HPDE6-E6E7 (cell line): ENCODE measurements at regions not wholly inside any gene's neighbourhood (a gene's known extent, or its start where the extent isn't known, plus 50 kb on each side); places are given as distances from the start of the nearest gene placed in this dataset.

Source experiments
- DNase-seq: peaks from one replicate; pipeline ENCODE4 v3.0.0; 2011; ENCODE audit warnings: missing footprints; ENCODE audit errors: extremely low spot score

GRCh38 chr1:232382671-232383070, 247.3 kb downstream of the SIPA1L2 start:
- DNase-seq: no peak

GRCh38 chr1:232381394-232382100, 248.4 kb downstream of the SIPA1L2 start:
- no peak for DNase-seq

GRCh38 chr1:232380596-232380995, 249.3 kb downstream of the SIPA1L2 start:
- DNase-seq: no peak

DNA sequence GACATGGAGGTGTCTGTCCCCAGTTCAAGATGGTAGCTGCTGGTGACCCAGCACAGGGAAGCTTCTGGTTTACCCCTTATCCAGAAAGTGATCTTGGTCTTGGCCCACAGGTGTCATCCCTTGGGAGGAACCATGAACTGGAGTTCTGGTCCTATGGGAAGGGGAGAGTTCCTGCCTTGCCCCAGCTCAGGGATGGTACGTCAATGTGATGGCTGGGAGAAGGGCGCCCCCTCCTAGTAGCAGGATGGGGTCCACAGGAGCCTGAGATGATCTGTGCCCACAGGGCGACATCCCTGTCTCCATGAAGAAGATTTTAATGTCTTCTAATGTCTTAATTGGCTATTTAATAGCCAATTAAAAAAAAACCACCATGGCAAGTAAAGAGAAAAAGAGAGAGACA, 249.8 kb downstream of the SIPA1L2 start:
- no peak for DNase-seq

DNA sequence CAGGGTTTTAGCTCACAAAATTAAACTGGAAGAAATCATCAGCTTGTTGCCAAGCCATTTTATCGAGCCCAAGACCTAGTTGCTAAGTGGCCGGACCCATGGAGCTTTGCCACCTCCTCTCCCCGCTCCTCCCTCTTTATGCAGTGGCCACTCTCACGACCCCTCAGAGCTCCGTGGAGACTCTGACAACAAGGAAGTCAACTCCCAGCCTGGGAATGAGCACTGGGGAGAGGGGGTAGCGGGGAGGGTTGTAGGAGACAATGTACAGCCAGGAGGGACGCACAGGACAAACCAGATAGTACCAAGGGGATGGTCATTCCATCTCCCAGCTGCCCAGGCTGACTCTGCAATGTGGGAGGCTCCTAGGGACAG, 250.9 kb downstream of the SIPA1L2 start:
- no peak for DNase-seq

DNA sequence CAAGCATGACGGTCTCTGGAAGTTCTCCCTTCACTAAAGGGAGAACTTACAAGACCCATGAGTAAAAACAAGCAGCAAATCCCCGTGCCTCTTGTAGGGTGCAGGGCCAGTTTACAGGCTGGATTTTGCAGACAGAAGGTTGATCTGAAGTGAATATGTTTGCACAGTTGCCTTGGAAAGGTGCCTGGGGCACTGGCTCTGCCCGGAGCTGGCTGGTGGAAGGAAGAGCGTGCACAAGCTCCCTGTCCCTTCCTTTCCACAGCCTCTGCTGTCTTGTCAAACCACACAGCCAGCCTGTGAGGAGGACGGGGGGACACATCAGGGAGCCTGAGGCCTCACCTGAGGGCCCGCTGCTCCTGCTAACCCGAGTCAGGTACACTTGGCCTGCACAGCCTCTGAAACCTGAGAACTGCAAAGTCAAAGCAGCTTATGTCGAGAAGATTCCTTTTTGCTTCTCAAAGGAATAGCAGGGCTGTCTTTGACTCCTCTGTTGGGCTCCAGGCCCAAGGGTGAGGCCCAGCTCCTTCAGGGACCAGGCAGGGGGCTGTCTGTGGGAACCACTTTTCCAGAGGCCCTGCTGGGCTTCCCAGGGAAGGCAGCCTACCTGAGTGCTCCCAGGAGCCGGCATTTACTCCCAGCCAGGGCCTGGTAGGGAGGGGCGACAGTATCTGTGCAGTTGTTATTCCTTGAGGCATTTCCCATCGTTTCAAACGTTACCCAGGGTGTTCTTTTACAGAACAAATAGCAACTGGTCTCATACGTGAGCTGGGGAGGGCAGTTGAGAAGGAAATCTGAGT, 251.5 kb downstream of the SIPA1L2 start:
- DNase-seq: no peak

GRCh38 chr1:232377494-232377770, 252.5 kb downstream of the SIPA1L2 start:
- no peak for DNase-seq

DNA sequence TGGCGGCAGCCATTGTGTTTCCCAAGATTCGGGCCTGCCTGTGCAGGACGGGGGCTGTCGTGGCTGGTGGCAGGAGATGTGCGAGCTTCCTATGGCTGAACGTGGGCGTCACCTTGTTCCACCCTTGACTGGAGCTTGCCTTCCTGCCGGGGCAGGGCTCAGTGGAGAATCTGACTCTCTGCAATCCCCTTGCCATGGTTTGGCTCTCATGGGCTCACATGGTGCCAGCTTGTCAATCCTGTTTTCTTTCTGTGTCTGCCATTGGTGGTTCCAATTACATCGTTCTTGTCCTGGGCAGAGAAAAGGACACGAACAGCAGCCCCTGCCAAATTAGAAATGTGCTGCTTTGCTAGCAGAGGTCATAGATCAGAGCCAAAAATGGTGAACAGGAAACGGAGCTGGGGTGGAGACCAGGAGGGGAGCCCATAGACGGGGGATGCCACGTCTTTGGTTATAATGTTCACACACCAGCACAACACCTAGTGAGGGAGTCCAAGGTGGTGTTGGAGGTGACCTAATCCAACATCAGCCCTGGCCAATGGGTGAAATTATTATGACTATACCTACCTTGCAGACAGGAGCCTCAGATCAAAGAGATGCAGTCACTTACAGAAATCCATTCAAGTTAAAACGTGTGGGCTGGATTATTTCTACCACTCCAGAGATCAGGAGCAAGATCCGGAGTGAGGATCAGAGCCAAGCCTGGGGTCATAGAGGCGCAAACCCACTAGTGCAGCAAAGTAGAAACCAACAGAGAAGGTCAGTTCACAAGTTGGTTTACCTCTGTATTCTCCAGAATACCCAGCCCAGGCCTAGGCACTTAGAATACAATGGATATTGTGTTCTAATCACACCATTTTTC, 253.1 kb downstream of the SIPA1L2 start:
- DNase-seq: no peak

DNA sequence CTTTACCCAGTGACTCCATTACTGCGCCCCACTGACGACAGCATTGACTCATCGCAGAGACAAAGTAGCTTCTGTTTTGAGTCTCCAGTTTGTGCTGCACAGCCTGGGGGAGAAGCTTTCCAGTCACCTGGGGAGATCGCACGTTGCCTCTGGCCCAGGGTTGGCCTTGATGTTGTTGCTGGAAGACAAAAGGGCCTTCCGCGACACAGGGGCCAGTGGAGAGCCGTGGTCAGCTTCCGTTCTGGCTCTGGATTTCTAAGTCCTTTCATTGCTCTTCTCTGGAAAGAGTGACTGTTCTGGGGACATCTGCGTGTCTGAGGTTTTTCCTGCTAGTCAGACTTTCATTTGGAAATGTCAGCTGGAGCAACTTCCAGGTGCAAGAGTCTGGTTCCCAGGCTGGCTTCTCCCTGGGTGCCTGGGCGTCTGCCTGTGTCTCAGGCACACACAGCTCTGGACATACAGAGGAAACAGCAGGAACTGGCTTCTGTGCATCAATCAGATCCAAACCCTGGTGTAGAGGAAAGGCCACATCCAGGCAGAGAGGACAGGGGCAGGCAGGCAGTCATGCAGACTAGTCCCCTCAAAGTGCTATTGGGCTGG, 257.0 kb downstream of the SIPA1L2 start:
- DNase-seq: no peak

DNA sequence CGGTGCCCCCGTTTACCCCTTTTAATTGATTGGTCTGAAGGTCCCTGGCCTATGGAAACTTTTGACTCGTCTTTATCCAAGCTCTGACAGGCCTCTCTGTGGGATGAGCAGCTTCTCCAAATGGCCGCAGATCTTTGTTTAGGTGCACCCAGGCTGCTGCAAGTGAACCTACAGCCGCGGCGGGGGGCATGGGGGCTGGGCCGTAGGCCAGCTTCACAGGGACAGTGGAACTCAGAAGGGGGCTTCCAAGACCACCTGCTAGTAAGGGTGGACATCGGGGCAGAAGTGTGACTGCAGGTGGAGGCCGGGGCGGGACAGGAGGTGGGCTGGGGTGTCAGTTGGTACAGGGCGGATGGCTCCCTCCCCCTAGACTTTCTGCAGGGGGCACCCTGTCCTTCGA, 257.5 kb downstream of the SIPA1L2 start:
- no peak for DNase-seq

DNA sequence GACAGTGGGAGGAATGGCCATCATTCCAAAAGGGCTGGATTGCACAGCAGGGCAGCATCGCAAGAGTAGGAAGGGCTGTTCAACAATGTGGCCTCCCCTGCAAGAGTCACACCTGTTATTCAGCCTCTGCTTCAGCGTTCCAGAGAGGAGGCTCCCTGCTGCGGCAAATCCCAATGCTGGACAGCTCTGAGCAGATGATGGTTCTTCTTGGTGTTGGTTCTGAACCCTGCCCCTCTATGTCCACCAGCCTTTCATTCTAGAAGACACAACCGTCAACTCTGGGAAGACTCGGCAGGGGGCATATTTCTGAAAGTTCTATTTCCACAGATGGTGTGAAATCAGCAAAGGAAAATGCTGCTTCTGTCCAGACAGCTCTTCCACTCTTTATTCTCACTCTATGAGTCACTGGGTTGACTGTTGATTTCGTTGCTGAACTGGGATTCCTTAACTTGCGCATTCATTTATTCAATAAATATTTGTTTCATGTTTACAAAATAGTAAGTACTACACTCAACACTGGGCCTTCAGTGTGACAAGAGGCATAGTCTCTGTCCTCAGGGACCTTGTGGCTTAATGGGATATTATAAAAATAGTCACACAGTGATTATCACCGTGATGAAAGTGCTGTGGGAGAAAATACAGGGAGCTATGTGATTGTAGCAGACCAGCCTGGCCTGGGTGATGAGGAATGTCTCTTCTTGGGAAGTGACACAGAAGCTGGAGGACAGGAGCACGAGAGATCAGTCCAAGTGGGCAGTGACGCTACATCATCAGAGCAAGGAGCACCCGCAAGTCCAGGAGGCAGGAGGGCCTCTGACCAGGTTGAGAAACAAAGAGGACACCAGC, 260.3 kb downstream of the SIPA1L2 start:
- DNase-seq: no peak

DNA sequence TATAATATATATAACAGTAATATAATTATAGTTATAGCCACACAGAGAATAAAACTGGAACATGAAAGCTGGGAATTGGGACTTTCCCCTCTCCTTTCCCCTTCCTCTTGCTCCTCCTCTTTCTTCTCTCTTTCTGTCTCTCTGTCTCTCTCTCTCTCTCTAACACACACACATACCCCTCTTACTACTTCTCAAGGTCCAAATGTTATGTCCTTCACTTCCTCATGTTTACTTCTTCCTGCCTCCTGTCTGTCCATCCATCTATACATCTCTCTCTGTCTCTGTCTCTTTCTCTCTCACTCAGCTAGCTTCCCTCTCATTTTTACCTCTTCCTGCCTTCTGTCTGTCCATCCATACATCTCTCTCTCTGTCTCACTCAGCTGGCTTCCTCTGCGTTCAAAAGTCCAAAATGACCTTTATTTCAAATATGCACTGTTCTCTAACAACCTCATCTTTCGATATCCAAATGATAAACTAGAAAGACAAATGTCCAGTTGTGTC, 261.1 kb downstream of the SIPA1L2 start:
- no peak for DNase-seq

- DNase-seq: no peak
These were observed 262.6 kb downstream of the SIPA1L2 start for GRCh38 chr1:232367293-232367692.

- no peak for DNase-seq
These were observed 265.1 kb downstream of the SIPA1L2 start for GRCh38 chr1:232364654-232365382.

DNA sequence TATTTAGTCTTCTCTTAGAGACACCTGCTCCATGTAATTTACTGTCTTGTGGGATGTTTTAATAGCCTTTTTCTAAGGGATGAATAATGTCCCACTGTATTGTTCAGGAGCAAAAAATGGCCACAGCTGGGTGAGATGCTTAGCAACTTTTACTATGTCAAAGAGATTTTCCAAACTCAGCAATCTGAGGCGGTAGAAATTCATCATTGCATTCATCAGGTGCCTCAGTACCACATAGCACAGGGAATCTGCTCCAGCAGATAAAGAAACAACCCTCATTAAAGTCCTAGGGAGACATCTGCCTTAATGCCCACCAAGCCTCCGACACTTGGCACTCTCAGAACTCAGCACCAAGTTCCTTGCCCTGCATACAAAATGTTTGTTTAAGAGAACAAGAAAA, 266.9 kb downstream of the SIPA1L2 start:
- no peak for DNase-seq

GRCh38 chr1:232357416-232357815, 272.5 kb downstream of the SIPA1L2 start:
- no peak for DNase-seq

DNA sequence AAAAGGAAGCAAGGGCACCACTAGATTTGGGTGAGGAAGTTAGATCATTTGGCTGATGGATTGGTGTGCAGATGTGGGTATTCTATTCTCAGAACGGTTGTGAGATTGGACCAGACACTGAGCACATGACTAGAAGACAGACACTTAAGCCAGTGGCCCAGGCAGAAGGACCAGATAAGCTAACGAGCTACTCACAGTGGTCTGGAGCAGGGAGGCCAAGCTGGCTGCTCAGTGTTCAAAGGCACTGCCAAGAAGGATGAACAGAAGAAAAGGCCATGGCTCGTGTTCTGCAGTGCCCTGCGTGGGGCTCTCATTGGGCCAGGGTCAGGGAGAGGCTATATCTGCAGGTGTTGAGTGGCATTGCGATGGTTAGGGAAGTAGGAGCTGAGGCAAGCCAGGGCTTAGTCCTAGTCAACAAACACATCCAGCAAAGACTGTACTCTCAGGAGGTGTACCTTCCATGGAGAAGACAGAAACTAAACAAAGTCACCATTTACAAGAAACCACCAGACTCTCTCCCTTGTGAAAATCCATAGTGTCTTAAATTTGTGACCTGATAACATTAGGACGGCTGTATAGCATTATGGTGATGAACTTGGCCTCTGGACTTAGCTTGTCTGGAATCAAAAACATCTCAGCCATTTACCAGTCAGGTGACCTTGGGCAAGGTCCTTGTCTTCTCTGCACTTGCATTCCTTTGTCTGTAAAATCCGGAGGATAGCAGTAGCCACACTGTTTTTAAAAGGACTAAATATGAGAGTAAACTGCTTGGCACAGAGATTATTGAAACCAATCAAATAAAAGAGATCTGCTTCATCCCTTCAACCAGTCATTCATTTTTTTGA, 274.5 kb downstream of the SIPA1L2 start:
- DNase-seq: no peak

GRCh38 chr1:232353001-232353400, 276.9 kb downstream of the SIPA1L2 start:
- DNase-seq: no peak

GRCh38 chr1:232352366-232352765, 277.6 kb downstream of the SIPA1L2 start:
- no peak for DNase-seq

GRCh38 chr1:232351335-232351734, 278.6 kb downstream of the SIPA1L2 start:
- no peak for DNase-seq
